ENCODE measurements at regions not wholly inside any gene's neighbourhood (a gene's known extent, or its start where the extent isn't known, plus 50 kb on each side); places are given as distances from the start of the nearest gene placed in this dataset.

GRCh38 chr6:102458990-102459389 lies 1065.5 kb downstream of the GRIK2 start:
- TF ChIP-seq CTCF (IDR thresholded peaks at IDR 0.05; ENCODE audit: low read length) (no peak), EZH2 (IDR thresholded peaks at IDR 0.05; ENCODE audit: borderline replicate concordance, low read length) (no peak)

Data from OCI-LY1 (cell line).